Mesenchymal stem cell (in vitro differentiated cells and primary cell): ENCODE measurements at regions not wholly inside any gene's neighbourhood (a gene's known extent, or its start where the extent isn't known, plus 50 kb on each side); places are given as distances from the start of the nearest gene placed in this dataset.

Experiments
- DNase-seq: peaks from one replicate; pipeline ENCODE4 v3.0.0-alpha.2; 2013
- H2AFZ ChIP-seq: one replicate; pipeline ENCODE4 v1.6.1; 2013; ENCODE audit warnings: low read depth, mild to moderate bottlenecking, control low read depth, inconsistent platforms, low read length, moderate library complexity
- H2AK5ac ChIP-seq: 2 replicates; pipeline ENCODE4 v1.6.1; 2013; ENCODE audit warnings: low read length, moderate library complexity, mild to moderate bottlenecking, inconsistent platforms; ENCODE audit not compliant: severe bottlenecking
- H2BK120ac ChIP-seq: one replicate; pipeline ENCODE4 v1.6.1; 2013; ENCODE audit warnings: low read depth, mild to moderate bottlenecking, inconsistent platforms, low read length, moderate library complexity
- H2BK12ac ChIP-seq, 2 experiments: one replicate each; pipeline ENCODE4 v1.6.1; 2013; ENCODE audit warnings: inconsistent platforms in 2 of 2, low read length in 2 of 2, mild to moderate bottlenecking in 2 of 2, moderate library complexity in 2 of 2, control low read depth in 1 of 2
- H2BK15ac ChIP-seq: one replicate; pipeline ENCODE4 v1.6.1; 2013; ENCODE audit warnings: mild to moderate bottlenecking, low read depth, inconsistent platforms; ENCODE audit not compliant: poor library complexity, severe bottlenecking
- H2BK5ac ChIP-seq: 2 replicates; pipeline ENCODE4 v1.6.1; 2013; ENCODE audit warnings: low read depth, mild to moderate bottlenecking, low read length, control low read depth, inconsistent platforms; ENCODE audit not compliant: poor library complexity, severe bottlenecking
- H3K14ac ChIP-seq, 2 experiments: one replicate each; pipeline ENCODE4 v1.6.1; 2013; ENCODE audit warnings: inconsistent platforms in 2 of 2, low read length in 2 of 2, control low read depth in 1 of 2, mild to moderate bottlenecking in 1 of 2, moderate library complexity in 1 of 2
- H3K18ac ChIP-seq, 2 experiments: one replicate each; pipeline ENCODE4 v1.6.1; 2013; ENCODE audit warnings: inconsistent platforms in 2 of 2, low read length in 2 of 2, control low read depth in 1 of 2, low read depth in 1 of 2, mild to moderate bottlenecking in 1 of 2
- H3K23ac ChIP-seq, 2 experiments: one replicate each; pipeline ENCODE4 v1.6.1; 2013; ENCODE audit warnings: inconsistent platforms in 2 of 2, low read length in 2 of 2, mild to moderate bottlenecking in 2 of 2, moderate library complexity in 2 of 2, control low read depth in 1 of 2
- H3K27ac ChIP-seq: 2 replicates; pipeline ENCODE4 v1.5.1; 2013; ENCODE audit warnings: mild to moderate bottlenecking, moderate library complexity, low read length, control low read depth, inconsistent platforms; ENCODE audit not compliant: poor library complexity, severe bottlenecking
- H3K27me3 ChIP-seq, 2 experiments: 2 replicates each; pipeline versions ENCODE4 v1.6.1 to v1.7.0; 2013; ENCODE audit warnings: low read length in 2 of 2, mild to moderate bottlenecking in 2 of 2, moderate library complexity in 2 of 2, control low read depth in 1 of 2, inconsistent platforms in 1 of 2; ENCODE audit not compliant: control insufficient read depth in 1 of 2, insufficient read depth in 1 of 2
- H3K36me3 ChIP-seq, 2 experiments: 2 replicates each; pipeline versions ENCODE4 v1.6.1 to v1.7.0; 2013; ENCODE audit warnings: low read length in 2 of 2, control low read depth in 1 of 2, inconsistent platforms in 1 of 2, low read depth in 1 of 2, mild to moderate bottlenecking in 1 of 2; ENCODE audit not compliant: insufficient read depth in 2 of 2, control insufficient read depth in 1 of 2
- H3K4ac ChIP-seq, 2 experiments: one replicate each; pipeline ENCODE4 v1.6.1; 2013; ENCODE audit warnings: inconsistent platforms in 2 of 2, low read length in 2 of 2, mild to moderate bottlenecking in 2 of 2, moderate library complexity in 2 of 2, control low read depth in 1 of 2, low read depth in 1 of 2
- H3K4me1 ChIP-seq: 2 replicates; pipeline ENCODE4 v1.6.1; 2013; ENCODE audit warnings: low read depth, low read length, control low read depth; ENCODE audit not compliant: control insufficient read depth, insufficient read depth
- H3K4me2 ChIP-seq: 2 replicates; pipeline ENCODE4 v1.6.1; 2013; ENCODE audit warnings: low read length, mild to moderate bottlenecking, inconsistent platforms; ENCODE audit not compliant: poor library complexity, severe bottlenecking
- H3K4me3 ChIP-seq, 2 experiments: 2 replicates each; pipeline versions ENCODE4 v1.5.1 to v1.7.0; 2013; ENCODE audit warnings: low read length in 2 of 2, mild to moderate bottlenecking in 2 of 2, control low read depth in 1 of 2, low read depth in 1 of 2; ENCODE audit not compliant: insufficient read depth in 1 of 2
- H3K79me1 ChIP-seq: replicated peaks from 2 replicates; pipeline ENCODE4 v1.6.1; 2013; ENCODE audit warnings: mild to moderate bottlenecking, control low read depth, low read length, inconsistent platforms; ENCODE audit not compliant: poor library complexity, severe bottlenecking
- H3K9ac ChIP-seq: 2 replicates; pipeline ENCODE4 v1.7.0; 2013; ENCODE audit warnings: mild to moderate bottlenecking, low read length, moderate library complexity
- H3K9me3 ChIP-seq: 2 replicates; pipeline ENCODE4 v1.7.0; 2013; ENCODE audit warnings: mild to moderate bottlenecking, low read length; ENCODE audit not compliant: control insufficient read depth
- H4K8ac ChIP-seq: one replicate; pipeline ENCODE4 v1.6.1; 2013; ENCODE audit warnings: inconsistent platforms, mild to moderate bottlenecking, low read length, moderate library complexity
- H4K91ac ChIP-seq: one replicate; pipeline ENCODE4 v1.6.1; 2013; ENCODE audit warnings: mild to moderate bottlenecking, low read length, inconsistent platforms
- WGBS: methylation state at CpG from one replicate; pipeline ENCODE4 v1.1.7; 2013; ENCODE audit warnings: mixed read lengths; 5-methylcytosine and 5-hydroxymethylcytosine counted together

DNA sequence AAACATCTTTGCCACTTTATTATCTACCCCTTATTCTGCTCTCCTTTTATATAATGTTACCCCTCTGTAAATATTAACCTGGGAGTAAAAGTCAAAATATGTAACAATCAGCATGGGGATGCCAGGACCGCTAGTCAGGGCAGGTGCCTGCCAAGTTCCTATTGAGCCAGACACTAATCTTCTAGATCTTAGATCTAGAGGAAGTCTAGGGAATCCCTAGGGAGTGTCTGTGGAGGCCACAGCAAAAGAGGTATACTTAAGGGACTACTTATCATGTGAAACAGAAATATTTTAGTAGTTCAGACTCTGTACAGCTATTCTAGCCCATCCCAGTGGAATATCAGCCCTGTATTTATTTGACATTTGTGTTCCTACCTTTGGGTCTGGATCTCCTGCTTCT lies 600.8 kb upstream of the CDH2 start:
- H3K4ac ChIP-seq: no peak overlapping the region
- H3K27me3 ChIP-seq: no peaks in the 10 kb centered on the region
- no peak overlapping the region for H2BK5ac ChIP-seq
- no peak overlapping the region for H2BK15ac ChIP-seq
- no peaks in the 10 kb centered on the region for H3K36me3 ChIP-seq
- H4K91ac ChIP-seq: no peak overlapping the region
- H3K18ac ChIP-seq: no peak overlapping the region
- no peak overlapping the region for H4K8ac ChIP-seq
- H3K9me3 ChIP-seq: no peaks in the 10 kb centered on the region
- no peak overlapping the region for H3K14ac ChIP-seq
- no peaks in the 10 kb centered on the region for H3K4me1 ChIP-seq
- no peak overlapping the region for H2BK120ac ChIP-seq
- no peak overlapping the region for H2AFZ ChIP-seq
- H2AK5ac ChIP-seq: no peak overlapping the region
- H3K9ac ChIP-seq: no peak overlapping the region
- H3K4me3 ChIP-seq: no peak overlapping the region
- H3K27ac ChIP-seq: no peak overlapping the region
- H3K23ac ChIP-seq: no peak overlapping the region
- H3K79me1 ChIP-seq: no peaks in the 10 kb centered on the region
- no peak overlapping the region for H3K4me2 ChIP-seq
- DNase-seq: no peak
- WGBS: 100% methylated on average over 1 of the region's 1 CpG
- no peak overlapping the region for H2BK12ac ChIP-seq

DNA sequence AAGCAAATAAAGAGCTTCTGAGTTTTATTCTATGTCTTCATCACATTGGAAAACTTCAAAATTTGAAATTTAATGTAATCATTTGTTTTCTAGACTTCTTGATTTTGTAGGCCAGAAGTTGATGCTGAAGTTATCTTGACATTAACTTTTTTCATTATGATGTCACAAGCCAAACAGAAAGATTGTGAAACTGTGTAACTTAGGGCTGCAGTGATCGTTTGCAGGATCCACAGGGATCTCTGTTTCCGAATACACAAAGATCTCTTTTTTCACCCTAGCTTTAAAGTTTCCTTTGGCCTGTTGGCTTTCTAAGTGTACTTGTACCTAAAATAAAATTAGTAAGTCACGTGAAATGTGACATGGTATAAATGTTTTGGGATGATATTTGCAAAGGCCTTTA lies 594.9 kb upstream of the CDH2 start:
- Histone ChIP-seq H3K9me3 (no peaks in the 10 kb centered on the region), H3K4me3 (no peak overlapping the region), H3K4me1 (peaks cover 3% of the 10 kb centered on the region), H3K4me2 (no peak overlapping the region), H3K36me3 (no peaks in the 10 kb centered on the region), H3K18ac (no peak overlapping the region), H3K27ac (no peak overlapping the region), H3K4ac (no peak overlapping the region), H2BK120ac (no peak overlapping the region), H2AFZ (no peak overlapping the region), H3K9ac (peak overlapping the region; percentile 51), H3K79me1 (no peaks in the 10 kb centered on the region), H2AK5ac (no peak overlapping the region), H3K23ac (no peak overlapping the region), H3K14ac (no peak overlapping the region), H3K27me3 (no peaks in the 10 kb centered on the region), H2BK15ac (no peak overlapping the region), H2BK12ac (no peak overlapping the region), H2BK5ac (no peak overlapping the region), H4K8ac (no peak overlapping the region), H4K91ac (no peak overlapping the region)
- no peak for DNase-seq
- WGBS: no CpG with 5 or more reads among the region's 3 CpGs

DNA sequence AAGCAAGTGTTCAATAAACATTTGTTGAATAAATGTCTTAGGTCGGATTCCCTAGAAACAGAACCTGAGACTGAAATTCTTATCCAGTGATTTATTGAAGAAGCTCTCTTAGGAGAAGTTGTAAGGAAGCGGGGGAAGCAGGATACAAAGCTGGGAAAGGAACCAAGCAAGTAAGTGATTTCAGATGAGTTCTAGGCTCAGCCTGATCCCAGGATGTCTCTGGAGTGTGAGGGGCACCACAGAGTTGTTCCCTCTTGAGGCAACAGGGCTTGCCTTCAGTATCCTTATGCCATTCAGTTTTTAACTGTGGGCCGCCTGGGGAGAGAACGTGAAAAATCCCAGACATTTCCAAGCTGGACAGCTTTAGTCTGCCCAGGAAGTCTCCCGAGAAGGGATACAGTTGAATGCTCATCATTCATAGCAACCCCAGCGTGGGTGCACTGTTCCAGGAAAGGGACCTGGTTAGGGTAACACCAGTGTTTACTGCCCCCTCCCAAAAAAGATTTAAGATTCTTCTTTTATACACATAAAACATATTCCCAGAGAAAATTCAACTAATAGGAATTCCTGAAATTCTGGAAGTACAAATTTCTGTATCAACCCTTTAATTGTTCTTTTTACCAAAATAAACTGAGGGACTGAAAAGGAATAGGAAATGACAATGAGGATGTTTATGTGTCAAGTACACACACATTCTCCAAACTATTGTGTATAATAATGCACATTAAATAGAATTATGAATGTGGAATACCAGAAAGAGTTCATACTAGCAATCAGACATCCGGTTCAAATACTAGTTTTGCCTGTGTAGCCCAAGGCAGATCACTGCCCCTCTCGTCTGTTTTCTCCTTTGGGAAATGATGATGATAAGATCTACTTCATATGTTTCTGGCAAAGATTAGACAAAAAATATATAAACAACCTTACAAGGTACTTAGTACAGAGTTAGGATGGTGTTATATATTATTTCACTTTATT lies 592.1 kb upstream of the CDH2 start:
- peak overlapping the region; percentile 74 for H3K9ac ChIP-seq
- H3K23ac ChIP-seq: no peak overlapping the region
- no peaks in the 10 kb centered on the region for H3K79me1 ChIP-seq
- no peak overlapping the region for H4K8ac ChIP-seq
- H2BK15ac ChIP-seq: peak overlapping the region; percentile 28
- H3K36me3 ChIP-seq: no peaks in the 10 kb centered on the region
- H4K91ac ChIP-seq: peak overlapping the region; percentile 93
- H2BK5ac ChIP-seq: no peak overlapping the region
- no peak overlapping the region for H3K4me3 ChIP-seq
- 69% methylated on average over 6 of the region's 8 CpGs for WGBS
- peak overlapping the region; percentile 13 for H2AK5ac ChIP-seq
- no peak overlapping the region for H3K14ac ChIP-seq
- no peaks in the 10 kb centered on the region for H3K27me3 ChIP-seq
- peaks cover 3% of the 10 kb centered on the region for H3K4me1 ChIP-seq
- H3K4me2 ChIP-seq: no peak overlapping the region
- H3K27ac ChIP-seq: no peak overlapping the region
- no peaks in the 10 kb centered on the region for H3K9me3 ChIP-seq
- H3K18ac ChIP-seq: peak overlapping the region; percentile 54 to 86
- peak; percentile 31 for DNase-seq
- H2BK120ac ChIP-seq: peak overlapping the region; percentile 64
- peak overlapping the region in 1 of 2 experiments; percentile 33 for H3K4ac ChIP-seq
- H2BK12ac ChIP-seq: peak overlapping the region; percentile 89 to 96
- no peak overlapping the region for H2AFZ ChIP-seq

DNA sequence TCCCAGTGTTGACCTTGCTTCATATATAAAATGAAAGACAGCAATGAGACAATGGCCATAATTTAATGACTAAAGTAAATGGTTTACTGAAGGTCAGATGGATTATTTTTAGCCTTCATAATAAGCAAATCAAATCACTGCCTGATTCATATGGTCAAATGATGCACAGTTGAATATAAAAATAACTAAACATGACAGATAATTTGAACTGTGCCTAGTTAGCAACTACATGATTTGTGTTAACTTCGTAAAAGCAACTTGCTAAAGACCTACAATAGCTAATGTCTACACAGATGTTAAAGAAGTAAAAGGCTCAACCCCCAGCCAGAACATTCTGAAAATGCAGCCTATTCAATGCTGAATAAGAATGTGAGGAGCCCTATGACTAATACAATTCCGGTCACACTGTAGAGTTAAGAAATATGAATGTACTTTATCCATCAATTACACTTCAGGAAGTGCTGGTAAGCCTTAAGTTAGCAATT lies 590.8 kb upstream of the CDH2 start:
- peak; percentile 72 for DNase-seq
- Histone ChIP-seq H3K4me1 (peaks cover 3% of the 10 kb centered on the region), H3K27ac (no peak overlapping the region), H3K4me3 (peak overlapping the region in 1 of 2 experiments; percentile 38), H3K4ac (no peak overlapping the region), H3K79me1 (no peaks in the 10 kb centered on the region), H4K8ac (no peak overlapping the region), H4K91ac (no peak overlapping the region), H2AFZ (no peak overlapping the region), H2AK5ac (no peak overlapping the region), H3K27me3 (no peaks in the 10 kb centered on the region), H3K14ac (no peak overlapping the region), H3K18ac (no peak overlapping the region), H3K36me3 (no peaks in the 10 kb centered on the region), H3K9me3 (no peaks in the 10 kb centered on the region), H3K4me2 (no peak overlapping the region), H2BK15ac (no peak overlapping the region), H3K9ac (peak overlapping the region; percentile 77), H2BK5ac (no peak overlapping the region), H2BK120ac (no peak overlapping the region), H2BK12ac (no peak overlapping the region), H3K23ac (no peak overlapping the region)
- WGBS: 67% methylated on average over 1 of the region's 2 CpGs
